ENCODE measurements at regions not wholly inside any gene's neighbourhood (a gene's known extent, or its start where the extent isn't known, plus 50 kb on each side); places are given as distances from the start of the nearest gene placed in this dataset.

- H3K4me1 ChIP-seq (ENCODE audit: insufficient read depth, low read length, poor library complexity, severe bottlenecking) = no peaks in the 10 kb centered on the region
These were observed 131.8 kb upstream of the KYNU start for GRCh38 chr2:142745691-142746090.

GRCh38 chr2:142742371-142743214, 134.9 kb upstream of the KYNU start:
- Histone ChIP-seq H3K4me1 (ENCODE audit: insufficient read depth, low read length, poor library complexity, severe bottlenecking) (no peaks in the 10 kb centered on the region), H2AFZ (ENCODE audit: low read length) (no peak overlapping the region), H3K79me2 (ENCODE audit: insufficient read depth, low read length) (no peaks in the 10 kb centered on the region), H3K9me3 (ENCODE audit: insufficient read depth, low read depth, low read length) (no peaks in the 10 kb centered on the region), H3F3A (ENCODE audit: low read depth) (no peaks in the 10 kb centered on the region), H3K9ac (ENCODE audit: low read depth, low read length, poor library complexity, severe bottlenecking) (no peak overlapping the region), H4K20me1 (ENCODE audit: insufficient read depth, low read length, poor library complexity, severe bottlenecking) (no peaks in the 10 kb centered on the region), H3K4me2 (ENCODE audit: low read depth, low read length, poor library complexity, severe bottlenecking) (no peak overlapping the region), H3K9me2 (replicated peaks; ENCODE audit: low read depth, low read length) (no peaks in the 10 kb centered on the region), H3K4me3 (ENCODE audit: low read length, poor library complexity, severe bottlenecking) (no peak overlapping the region), H3K36me3 (ENCODE audit: insufficient read depth, low read length) (no peaks in the 10 kb centered on the region), H3K27me3 (ENCODE audit: insufficient read depth, low read length, poor library complexity, severe bottlenecking) (no peaks in the 10 kb centered on the region)
- TF ChIP-seq CTCF (conservative IDR thresholded peaks at IDR 0.05; ENCODE audit: low read length) (no peak), EZH2phosphoT487 (IDR thresholded peaks at IDR 0.05; ENCODE audit: borderline replicate concordance) (no peak)

More at GRCh38 chr2:142745691-142746090, 131.8 kb upstream of the KYNU start:
- no peak for TF ChIP-seq EZH2phosphoT487 (IDR thresholded peaks at IDR 0.05; ENCODE audit: borderline replicate concordance)
- Histone ChIP-seq H2AFZ (ENCODE audit: low read length) (no peak overlapping the region), H3K27me3 (ENCODE audit: insufficient read depth, low read length, poor library complexity, severe bottlenecking) (no peaks in the 10 kb centered on the region), H3K9me2 (replicated peaks; ENCODE audit: low read depth, low read length) (no peaks in the 10 kb centered on the region), H3F3A (ENCODE audit: low read depth) (no peaks in the 10 kb centered on the region), H3K4me2 (ENCODE audit: low read depth, low read length, poor library complexity, severe bottlenecking) (no peak overlapping the region), H3K9ac (ENCODE audit: low read depth, low read length, poor library complexity, severe bottlenecking) (no peak overlapping the region), H3K79me2 (ENCODE audit: insufficient read depth, low read length) (no peaks in the 10 kb centered on the region), H3K4me3 (ENCODE audit: low read length, poor library complexity, severe bottlenecking) (no peak overlapping the region), H3K36me3 (ENCODE audit: insufficient read depth, low read length) (no peaks in the 10 kb centered on the region), H4K20me1 (ENCODE audit: insufficient read depth, low read length, poor library complexity, severe bottlenecking) (no peaks in the 10 kb centered on the region), H3K9me3 (ENCODE audit: insufficient read depth, low read depth, low read length) (no peaks in the 10 kb centered on the region)

- Histone ChIP-seq H3K9me3 (ENCODE audit: insufficient read depth, low read depth, low read length) (no peaks in the 10 kb centered on the region), H3K36me3 (ENCODE audit: insufficient read depth, low read length) (no peaks in the 10 kb centered on the region), H2AFZ (ENCODE audit: low read length) (no peak overlapping the region), H3K4me2 (ENCODE audit: low read depth, low read length, poor library complexity, severe bottlenecking) (no peak overlapping the region), H4K20me1 (ENCODE audit: insufficient read depth, low read length, poor library complexity, severe bottlenecking) (no peaks in the 10 kb centered on the region), H3K9ac (ENCODE audit: low read depth, low read length, poor library complexity, severe bottlenecking) (no peak overlapping the region), H3K9me2 (replicated peaks; ENCODE audit: low read depth, low read length) (no peaks in the 10 kb centered on the region), H3K4me1 (ENCODE audit: insufficient read depth, low read length, poor library complexity, severe bottlenecking) (no peaks in the 10 kb centered on the region), H3K79me2 (ENCODE audit: insufficient read depth, low read length) (no peaks in the 10 kb centered on the region), H3K27me3 (ENCODE audit: insufficient read depth, low read length, poor library complexity, severe bottlenecking) (no peaks in the 10 kb centered on the region), H3F3A (ENCODE audit: low read depth) (no peaks in the 10 kb centered on the region), H3K4me3 (ENCODE audit: low read length, poor library complexity, severe bottlenecking) (no peak overlapping the region)
- TF ChIP-seq CTCF (conservative IDR thresholded peaks at IDR 0.05; ENCODE audit: low read length) (no peak), EZH2phosphoT487 (IDR thresholded peaks at IDR 0.05; ENCODE audit: borderline replicate concordance) (no peak)
These were observed 135.6 kb upstream of the KYNU start for GRCh38 chr2:142741764-142742269.

All from Loucy (cell line).